SK-N-SH (cell line): ENCODE measurements at regions not wholly inside any gene's neighbourhood (a gene's known extent, or its start where the extent isn't known, plus 50 kb on each side); places are given as distances from the start of the nearest gene placed in this dataset.

Experiments
- CTCF ChIA-PET: fragments of 300-600, 350-600 bp; formaldehyde crosslinking; extraction: SDS; loops from one replicate; lab custom pipeline; 2021; lab: Yijun Ruan, JAX
- POLR2A ChIA-PET: fragments of 350-600 bp; sonication (Branson Sonifier 250); formaldehyde crosslinking; extraction: SDS; loops from one replicate; lab custom pipeline; 2020; ENCODE audit warnings: antibody characterized with exemption, inconsistent platforms; lab: Yijun Ruan, JAX
- DNase-seq: peaks from one replicate; pipeline ENCODE4 v3.0.0; 2012
- H2AFZ ChIP-seq: fragments of 200-600 bp; sonication (generic); 2 replicates; pipeline ENCODE4 v1.8.1; 2016; ENCODE audit warnings: antibody characterized with exemption, mild to moderate bottlenecking, low read depth
- H3F3A ChIP-seq: fragments of 200-600 bp; sonication (generic); replicated peaks from 2 replicates; pipeline ENCODE3; 2016; ENCODE audit warnings: antibody characterized with exemption, mild to moderate bottlenecking; ENCODE audit not compliant: insufficient read depth
- H3K27ac ChIP-seq, 2 experiments: fragments of 200-500 bp in 1 of 2; fragments of 200-600 bp in 1 of 2; sonication (Bioruptor generic) in 1 of 2; sonication (generic), shearing (Covaris generic) in 1 of 2; 2 replicates each; pipeline versions ENCODE4 v1.5.1 to v1.6.1; 2014 to 2016; ENCODE audit warnings: low read depth in 2 of 2, inconsistent platforms in 1 of 2, low read length in 1 of 2, mild to moderate bottlenecking in 1 of 2, mixed read lengths in 1 of 2
- H3K27me3 ChIP-seq: fragments of 200-600 bp; sonication (generic), shearing (Covaris generic); 2 replicates; pipeline ENCODE4 v1.6.1; 2016; ENCODE audit warnings: mixed run types; ENCODE audit not compliant: insufficient read depth
- H3K36me3 ChIP-seq, 2 experiments: fragments of 200-500 bp in 1 of 2; fragments of 200-600 bp in 1 of 2; sonication (Bioruptor generic) in 1 of 2; sonication (generic) in 1 of 2; replicated peaks in 1 of 2; 2 replicates each; pipeline versions ENCODE3 to v1.5.1; 2014 to 2016; ENCODE audit warnings: low read length in 1 of 2, mild to moderate bottlenecking in 1 of 2; ENCODE audit not compliant: insufficient read depth in 2 of 2, control insufficient read depth in 1 of 2
- H3K4me1 ChIP-seq, 2 experiments: fragments of 200-500 bp in 1 of 2; fragments of 200-600 bp in 1 of 2; sonication (Bioruptor generic) in 1 of 2; sonication (generic), shearing (Covaris generic) in 1 of 2; 2 replicates each; pipeline versions ENCODE4 v1.5.1 to v1.6.1; 2014 to 2016; ENCODE audit warnings: low read depth in 1 of 2, low read length in 1 of 2, mixed run types in 1 of 2; ENCODE audit not compliant: insufficient read depth in 2 of 2, control insufficient read depth in 1 of 2
- H3K4me2 ChIP-seq: fragments of 200-600 bp; sonication (generic), shearing (Covaris generic); 2 replicates; pipeline ENCODE4 v1.6.1; 2017; ENCODE audit warnings: mixed run types
- H3K4me3 ChIP-seq, 2 experiments: fragments of 200-500 bp in 1 of 2; fragments of 200-600 bp in 1 of 2; sonication (Bioruptor generic) in 1 of 2; sonication (generic), shearing (Covaris generic) in 1 of 2; 2 replicates each; pipeline versions ENCODE4 v1.5.1 to v1.8.1; 2014 to 2016; ENCODE audit warnings: low read depth in 2 of 2, inconsistent platforms in 1 of 2, low read length in 1 of 2, mild to moderate bottlenecking in 1 of 2, mixed read lengths in 1 of 2, moderate library complexity in 1 of 2
- H3K79me2 ChIP-seq: fragments of 200-600 bp; sonication (generic); 2 replicates; pipeline ENCODE4 v1.8.1; 2017; ENCODE audit warnings: mild to moderate bottlenecking; ENCODE audit not compliant: insufficient read depth
- H3K9ac ChIP-seq: fragments of 200-600 bp; sonication (generic); 2 replicates; pipeline ENCODE4 v1.6.1; 2017; ENCODE audit warnings: mixed run types
- H3K9me2 ChIP-seq: fragments of 200-600 bp; sonication (generic); 2 replicates; pipeline ENCODE4 v1.6.1; 2017; ENCODE audit warnings: mixed run types
- H3K9me3 ChIP-seq: fragments of 200-600 bp; sonication (generic); 2 replicates; pipeline ENCODE4 v1.6.1; 2017; ENCODE audit warnings: mixed run types, mild to moderate bottlenecking, moderate library complexity
- H4K20me1 ChIP-seq: fragments of 200-600 bp; sonication (generic); 2 replicates; pipeline ENCODE4 v1.6.1; 2017; ENCODE audit warnings: mild to moderate bottlenecking, mixed run types; ENCODE audit not compliant: insufficient read depth
- EP300 ChIP-seq, 2 experiments: IDR thresholded peaks; 2 replicates each; pipeline versions ENCODE4 v1.4.0 to v1.6.1; 2012; ENCODE audit warnings: borderline replicate concordance in 1 of 2, low read depth in 1 of 2, low read length in 1 of 2
- IRF3 ChIP-seq: fragments of 150-350 bp; IDR thresholded peaks from 2 replicates; pipeline ENCODE4 v1.6.1; 2016; ENCODE audit warnings: mild to moderate bottlenecking, low read depth, low read length
- MAX ChIP-seq: IDR thresholded peaks from 2 replicates; pipeline ENCODE4 v1.4.0; 2012; ENCODE audit warnings: low read depth
- NFIC ChIP-seq: IDR thresholded peaks from 2 replicates; pipeline ENCODE4 v1.4.0; 2012; ENCODE audit warnings: borderline replicate concordance
- NRF1 ChIP-seq: IDR thresholded peaks from 2 replicates; pipeline ENCODE4 v1.6.1; 2012; ENCODE audit warnings: low read depth, mild to moderate bottlenecking, low read length
- PBX3 ChIP-seq: IDR thresholded peaks from 2 replicates; pipeline ENCODE4; 2012
- RFX5 ChIP-seq: IDR thresholded peaks from 2 replicates; pipeline ENCODE4 v1.6.1; 2012; ENCODE audit warnings: mild to moderate bottlenecking, improper control_type of control experiment, low read length
- SIN3A ChIP-seq: IDR thresholded peaks from 2 replicates; pipeline ENCODE4 v1.6.1; 2012; ENCODE audit warnings: low read depth, mild to moderate bottlenecking, low read length, moderate library complexity, borderline replicate concordance
- SMC3 ChIP-seq: IDR thresholded peaks from 2 replicates; pipeline ENCODE4 v1.6.1; 2012; ENCODE audit warnings: low read depth, low read length, improper control_type of control experiment
- TCF12 ChIP-seq: IDR thresholded peaks from 2 replicates; pipeline ENCODE4 v1.4.0; 2012
- USF1 ChIP-seq: IDR thresholded peaks from 2 replicates; pipeline ENCODE4 v1.4.0; 2012; ENCODE audit warnings: low read depth, borderline replicate concordance
- USF2 ChIP-seq: fragments of 150-350 bp; IDR thresholded peaks from 2 replicates; pipeline ENCODE4 v1.6.1; 2017; ENCODE audit warnings: antibody characterized with exemption, low read length, low read depth, borderline replicate concordance
- ZBTB33 ChIP-seq: IDR thresholded peaks from 2 replicates; pipeline ENCODE4 v1.4.0; 2012; ENCODE audit warnings: low read depth, borderline replicate concordance
- WGBS: methylation state at CpG from one replicate; pipeline ENCODE4 v1.1.6; 2017; ENCODE audit warnings: low lambda C conversion rate; 5-methylcytosine and 5-hydroxymethylcytosine counted together

- no peak for TF ChIP-seq PBX3
Observed at GRCh38 chr15:77819851-77820728, 187.4 kb upstream of the LINGO1 start (continued).

- CTCF ChIA-PET = interaction anchor here (0.6 to 14.9 kb wide), 20 partner anchors 9 to 276 kb away, joined by 3 to 458 read pairs (median 10); partner anchors contain the start of gene LINGO1
- peak overlapping the region in 1 of 2 experiments; percentile 41; a peak in 2 of 4 replicates for H3K4me3 ChIP-seq
- H3K36me3 ChIP-seq = no peaks in the 10 kb centered on the region
- no peaks in the 10 kb centered on the region for H3K9me3 ChIP-seq
- peaks cover 38% of the 10 kb centered on the region for H3K27me3 ChIP-seq
- WGBS = 0% methylated on average over 1 of the region's 120 CpGs
- H3K9ac ChIP-seq = no peak overlapping the region
- H3K4me1 ChIP-seq = peaks cover 0 to 15% of the 10 kb centered on the region in 2 experiments; a peak in 1 of 4 replicates
- H2AFZ ChIP-seq = no peak overlapping the region
- POLR2A ChIA-PET = no interaction called here
- H3F3A ChIP-seq = peaks cover 4% of the 10 kb centered on the region
- 0 out of 2 replicates have a peak, but pooled peaks cover 5% of the 10 kb centered on the region for H4K20me1 ChIP-seq
- H3K27ac ChIP-seq = no peak overlapping the region
- DNase-seq = peak; percentile 79
- no peaks in the 10 kb centered on the region for H3K9me2 ChIP-seq
- no peaks in the 10 kb centered on the region for H3K79me2 ChIP-seq
- no peak overlapping the region for H3K4me2 ChIP-seq
- TF ChIP-seq SIN3A (no peak), IRF3 (no peak), USF2 (no peak), SMC3 (no peak), RFX5 (no peak), NFIC (no peak), EP300 (IDR thresholded peaks at IDR 0.05; ENCODE audit: borderline replicate concordance in 1 of 2, low read depth in 1 of 2, low read length in 1 of 2) (no peak), TCF12 (no peak), NRF1 (no peak), USF1 (no peak), ZBTB33 (no peak), MAX (no peak)
- TF ChIP-seq, all 33 proteins: peak for 0
Observed at GRCh38 chr15:77819048-77819850, 186.5 kb upstream of the LINGO1 start.
